Endodermal cell (in vitro differentiated cells): ENCODE measurements at regions not wholly inside any gene's neighbourhood (a gene's known extent, or its start where the extent isn't known, plus 50 kb on each side); places are given as distances from the start of the nearest gene placed in this dataset.

Source experiments
- DNase-seq: peaks from one replicate; pipeline ENCODE4 v3.0.0-alpha.2; 2017
- H3K27ac ChIP-seq: 2 replicates; pipeline ENCODE4 v1.5.1; 2013; ENCODE audit warnings: mild to moderate bottlenecking, low read depth, low read length, moderate library complexity
- H3K27me3 ChIP-seq: 2 replicates; pipeline ENCODE4 v1.6.1; 2013; ENCODE audit warnings: mild to moderate bottlenecking, low read length, moderate library complexity; ENCODE audit not compliant: insufficient read depth, control insufficient read depth, poor library complexity, severe bottlenecking
- H3K36me3 ChIP-seq: 2 replicates; pipeline ENCODE4 v1.7.0; 2013; ENCODE audit warnings: mild to moderate bottlenecking, low read length, moderate library complexity; ENCODE audit not compliant: control insufficient read depth, insufficient read depth
- H3K4me1 ChIP-seq: one replicate; pipeline ENCODE4 v1.7.0; 2013; ENCODE audit warnings: low read length; ENCODE audit not compliant: control insufficient read depth, insufficient read depth
- H3K4me3 ChIP-seq: 2 replicates; pipeline ENCODE4 v1.5.1; 2013; ENCODE audit warnings: mild to moderate bottlenecking, low read length, moderate library complexity
- H3K9ac ChIP-seq: 2 replicates; pipeline ENCODE4 v1.6.1; 2013; ENCODE audit warnings: mild to moderate bottlenecking, low read length, moderate library complexity; ENCODE audit not compliant: poor library complexity, severe bottlenecking; ENCODE audit errors: extremely low read depth
- H3K9me3 ChIP-seq: 2 replicates; pipeline ENCODE4 v1.6.1; 2013; ENCODE audit warnings: mild to moderate bottlenecking, low read length, moderate library complexity; ENCODE audit not compliant: control insufficient read depth
- H3K27ac Mint-ChIP-seq: 2 replicates; pipeline ENCODE4 v1.8.0; 2020; ENCODE audit warnings: mixed read lengths
- H3K27me3 Mint-ChIP-seq: 2 replicates; pipeline ENCODE4 v1.8.0; 2021; ENCODE audit warnings: mild to moderate bottlenecking, mixed read lengths; ENCODE audit not compliant: insufficient read depth
- H3K36me3 Mint-ChIP-seq: 2 replicates; pipeline ENCODE4 v1.8.0; 2020; ENCODE audit warnings: low read depth, mixed read lengths
- H3K4me1 Mint-ChIP-seq: 2 replicates; pipeline ENCODE4 v1.8.0; 2020; ENCODE audit warnings: mixed read lengths
- H3K4me3 Mint-ChIP-seq: 2 replicates; pipeline ENCODE4 v1.8.0; 2020; ENCODE audit warnings: mild to moderate bottlenecking, moderate library complexity, mixed read lengths
- H3K9me3 Mint-ChIP-seq: 2 replicates; pipeline ENCODE4 v1.8.0; 2020; ENCODE audit warnings: mild to moderate bottlenecking, mixed read lengths
- WGBS, 2 experiments: methylation state at CpG; one replicate each; pipeline versions ENCODE4 v1.1.5 to v1.1.7; 2013; ENCODE audit warnings: missing lambda C conversion rate in 2 of 2, mixed read lengths in 1 of 2; ENCODE audit not compliant: insufficient coverage in 1 of 2, insufficient read length in 1 of 2; 5-methylcytosine and 5-hydroxymethylcytosine counted together
- TF ChIP-seq, protein P1 (sequence below): fragments of 200-600 bp; sonication (generic); conservative IDR thresholded peaks from 2 replicates; pipeline ENCODE4 v1.5.0; 2021; ENCODE audit warnings: antibody characterized with exemption, mild to moderate bottlenecking

DNA sequence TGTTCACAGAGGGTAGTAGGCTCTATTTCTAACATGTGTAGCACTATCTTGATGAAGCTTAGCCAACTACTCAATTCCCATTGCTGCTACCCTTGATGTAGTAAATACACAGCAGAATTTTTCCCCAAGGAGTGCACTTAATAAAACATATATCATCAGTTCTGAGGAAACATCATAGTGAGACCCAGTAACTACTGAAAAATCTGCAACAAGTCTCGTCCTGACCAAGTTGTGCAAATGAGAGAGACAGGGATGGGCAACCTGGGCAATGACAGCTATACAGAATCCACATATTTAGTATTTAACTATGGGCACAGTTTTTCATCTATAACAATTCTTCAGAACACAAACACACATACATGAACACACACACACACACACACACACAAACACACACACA lies 1073.8 kb upstream of the SORCS1 start:
- H3K36me3 Mint-ChIP-seq, result no peaks in the 10 kb centered on the region
- 68% methylated on average over 1 of the region's 1 CpG; no CpG with 5 or more reads in 1 of the 2 experiments for WGBS, 2 experiments
- H3K9ac ChIP-seq, result no peak overlapping the region
- H3K4me1 ChIP-seq, result peaks cover 2% of the 10 kb centered on the region
- no peak overlapping the region for H3K4me3 Mint-ChIP-seq
- H3K27me3 Mint-ChIP-seq, result peaks cover 65% of the 10 kb centered on the region
- H3K27me3 ChIP-seq, result peaks cover 46% of the 10 kb centered on the region
- no peak overlapping the region for H3K4me3 ChIP-seq
- H3K9me3 ChIP-seq, result peaks cover 9% of the 10 kb centered on the region
- H3K9me3 Mint-ChIP-seq, result peaks cover 3% of the 10 kb centered on the region
- TF ChIP-seq, protein P1, sequence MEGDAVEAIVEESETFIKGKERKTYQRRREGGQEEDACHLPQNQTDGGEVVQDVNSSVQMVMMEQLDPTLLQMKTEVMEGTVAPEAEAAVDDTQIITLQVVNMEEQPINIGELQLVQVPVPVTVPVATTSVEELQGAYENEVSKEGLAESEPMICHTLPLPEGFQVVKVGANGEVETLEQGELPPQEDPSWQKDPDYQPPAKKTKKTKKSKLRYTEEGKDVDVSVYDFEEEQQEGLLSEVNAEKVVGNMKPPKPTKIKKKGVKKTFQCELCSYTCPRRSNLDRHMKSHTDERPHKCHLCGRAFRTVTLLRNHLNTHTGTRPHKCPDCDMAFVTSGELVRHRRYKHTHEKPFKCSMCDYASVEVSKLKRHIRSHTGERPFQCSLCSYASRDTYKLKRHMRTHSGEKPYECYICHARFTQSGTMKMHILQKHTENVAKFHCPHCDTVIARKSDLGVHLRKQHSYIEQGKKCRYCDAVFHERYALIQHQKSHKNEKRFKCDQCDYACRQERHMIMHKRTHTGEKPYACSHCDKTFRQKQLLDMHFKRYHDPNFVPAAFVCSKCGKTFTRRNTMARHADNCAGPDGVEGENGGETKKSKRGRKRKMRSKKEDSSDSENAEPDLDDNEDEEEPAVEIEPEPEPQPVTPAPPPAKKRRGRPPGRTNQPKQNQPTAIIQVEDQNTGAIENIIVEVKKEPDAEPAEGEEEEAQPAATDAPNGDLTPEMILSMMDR, result no peak
- no peak for DNase-seq
- H3K4me1 Mint-ChIP-seq, result peaks cover 6% of the 10 kb centered on the region
- H3K36me3 ChIP-seq, result no peaks in the 10 kb centered on the region
- no peak overlapping the region for H3K27ac ChIP-seq
- no peak overlapping the region for H3K27ac Mint-ChIP-seq

DNA sequence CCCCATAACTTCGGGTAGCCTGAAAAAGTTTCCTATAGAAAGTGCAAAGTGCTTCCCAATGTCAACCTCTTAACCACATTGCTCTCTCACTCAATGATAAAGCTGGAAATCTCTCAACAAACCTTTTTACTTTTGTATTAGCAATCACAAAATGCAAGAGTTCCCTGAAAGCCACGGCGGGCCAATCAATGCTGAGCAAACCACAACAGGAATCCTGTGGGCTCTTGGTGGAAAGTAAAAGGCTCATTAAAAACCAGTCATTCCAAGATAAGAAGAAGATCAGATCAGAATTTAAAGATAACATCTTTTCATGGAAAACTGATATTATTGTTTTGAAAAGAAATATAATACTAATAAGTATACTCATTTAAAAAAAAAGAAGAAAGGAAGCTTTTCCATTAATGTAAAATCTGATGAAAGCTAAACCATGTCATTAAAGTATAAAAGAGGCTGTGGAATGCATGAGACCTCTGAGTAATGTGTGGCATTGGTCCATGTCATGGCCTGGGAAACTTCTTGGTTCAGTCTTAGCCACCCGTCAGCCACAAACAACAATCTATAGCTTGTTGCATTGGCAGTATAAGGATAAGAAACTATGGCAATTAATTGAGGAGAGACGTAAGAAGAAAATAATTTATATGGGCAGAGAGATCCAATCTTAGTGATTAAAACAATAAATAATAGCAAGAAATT lies 1066.1 kb upstream of the SORCS1 start:
- TF ChIP-seq, protein P1, result no peak
- no peaks in the 10 kb centered on the region for H3K36me3 Mint-ChIP-seq
- Histone ChIP-seq H3K4me1 (no peaks in the 10 kb centered on the region), H3K36me3 (no peaks in the 10 kb centered on the region), H3K4me3 (no peak overlapping the region), H3K27ac (no peak overlapping the region), H3K9me3 (no peaks in the 10 kb centered on the region), H3K9ac (no peak overlapping the region), H3K27me3 (peaks cover 5% of the 10 kb centered on the region)
- H3K4me1 Mint-ChIP-seq, result no peaks in the 10 kb centered on the region
- H3K27ac Mint-ChIP-seq, result no peak overlapping the region
- H3K4me3 Mint-ChIP-seq, result no peak overlapping the region
- no peaks in the 10 kb centered on the region for H3K9me3 Mint-ChIP-seq
- H3K27me3 Mint-ChIP-seq, result peaks cover 32% of the 10 kb centered on the region
- 93% methylated on average over 5 of the region's 5 CpGs; no CpG with 5 or more reads in 1 of the 2 experiments for WGBS, 2 experiments
- DNase-seq, result no peak

DNA sequence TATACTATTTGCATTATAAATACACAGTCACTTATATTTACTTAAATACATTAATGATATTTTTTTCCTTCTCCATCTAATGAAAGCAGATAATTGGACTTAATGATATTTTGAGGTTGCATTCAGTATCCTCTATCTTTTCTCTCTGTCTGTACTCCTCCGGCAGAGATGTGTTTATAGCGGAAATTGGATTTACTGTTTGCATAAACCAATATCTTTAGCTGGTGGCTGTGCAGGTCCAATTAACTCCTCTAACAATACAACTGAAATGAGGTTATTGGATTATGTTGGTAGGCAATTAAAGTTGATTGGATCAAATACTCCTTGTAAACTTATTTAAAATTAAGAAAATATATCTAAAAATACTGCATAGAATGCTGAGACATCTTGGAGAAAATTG lies 1044.2 kb upstream of the SORCS1 start:
- no peaks in the 10 kb centered on the region for H3K4me1 ChIP-seq
- H3K4me3 ChIP-seq, result no peak overlapping the region
- DNase-seq, result no peak
- Mint-ChIP-seq H3K27ac (no peak overlapping the region), H3K9me3 (peaks cover 5% of the 10 kb centered on the region), H3K4me3 (no peak overlapping the region), H3K27me3 (peaks cover 3% of the 10 kb centered on the region), H3K36me3 (no peaks in the 10 kb centered on the region), H3K4me1 (peaks cover 9% of the 10 kb centered on the region)
- no peak overlapping the region for H3K9ac ChIP-seq
- WGBS, 2 experiments, result 80% methylated on average over 1 of the region's 2 CpGs; no CpG with 5 or more reads in 1 of the 2 experiments
- no peaks in the 10 kb centered on the region for H3K36me3 ChIP-seq
- no peak overlapping the region for H3K27ac ChIP-seq
- H3K9me3 ChIP-seq, result peaks cover 7% of the 10 kb centered on the region
- TF ChIP-seq, protein P1, result no peak
- H3K27me3 ChIP-seq, result no peaks in the 10 kb centered on the region
